ENCODE measurements at regions not wholly inside any gene's neighbourhood (a gene's known extent, or its start where the extent isn't known, plus 50 kb on each side); places are given as distances from the start of the nearest gene placed in this dataset.

DNA sequence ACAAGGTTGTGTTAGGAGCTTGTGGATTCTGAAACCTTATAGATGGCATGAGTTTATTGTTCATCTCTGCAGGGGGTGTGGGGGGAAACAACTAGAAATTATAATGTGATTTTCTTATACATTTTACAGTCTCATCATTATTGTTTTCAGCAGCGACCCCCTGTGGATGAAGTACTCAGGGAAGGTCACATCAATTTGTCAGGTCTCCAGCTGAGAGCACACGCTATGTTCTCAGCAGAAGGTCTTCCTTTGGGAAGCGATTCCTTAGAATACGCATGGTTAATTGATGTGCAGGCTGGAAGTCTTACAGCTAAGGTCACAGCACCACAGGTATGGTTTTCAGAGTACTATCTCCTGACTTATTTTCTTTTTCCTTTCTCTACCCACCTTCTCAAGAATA lies 72.2 kb downstream of the BLTP1 start:
- TF ChIP-seq TARDBP (IDR thresholded peaks at IDR 0.05) (no peak), FOXA1 (IDR thresholded peaks at IDR 0.05) (no peak), ZNF384 (IDR thresholded peaks at IDR 0.05) (no peak)
